Aorta (tissue), 5 donors: ENCODE measurements at regions not wholly inside any gene's neighbourhood (a gene's known extent, or its start where the extent isn't known, plus 50 kb on each side); places are given as distances from the start of the nearest gene placed in this dataset.

Experiments
- ATAC-seq: fragments of 200-7000 bp; cut with Tn5 transposase; one replicate; pipeline ENCODE4 v1.9.1; 2022; ENCODE audit warnings: moderate library complexity; ENCODE audit not compliant: low FRiP score
- DNase-seq, 2 donors: peaks; one replicate each; pipeline ENCODE4 v3.0.0-alpha.2; 2020
- H3K27ac ChIP-seq, 2 donors: one replicate each; pipeline ENCODE4 v1.5.1; 2013; ENCODE audit warnings: low read length in 2 of 2, mild to moderate bottlenecking in 2 of 2, moderate library complexity in 2 of 2, control low read depth in 1 of 2, inconsistent platforms in 1 of 2, low read depth in 1 of 2
- H3K27me3 ChIP-seq, 2 donors: one replicate each; pipeline ENCODE4 v1.6.1; 2013; ENCODE audit warnings: control low read depth in 1 of 2, low read length in 1 of 2, mild to moderate bottlenecking in 1 of 2, moderate library complexity in 1 of 2; ENCODE audit not compliant: insufficient read depth in 2 of 2, control insufficient read depth in 1 of 2
- H3K36me3 ChIP-seq, 2 donors: one replicate each; pipeline ENCODE4 v1.6.1; 2013; ENCODE audit warnings: control low read depth in 1 of 2, low read length in 1 of 2, mild to moderate bottlenecking in 1 of 2; ENCODE audit not compliant: insufficient read depth in 2 of 2, control insufficient read depth in 1 of 2
- H3K4me1 ChIP-seq, 2 donors: one replicate each; pipeline ENCODE4 v1.6.1; 2013; ENCODE audit warnings: low read length in 2 of 2, control low read depth in 1 of 2, mild to moderate bottlenecking in 1 of 2, moderate library complexity in 1 of 2; ENCODE audit not compliant: insufficient read depth in 2 of 2, control insufficient read depth in 1 of 2
- H3K4me3 ChIP-seq, 2 donors: one replicate each; pipeline ENCODE4 v1.5.1; 2013; ENCODE audit warnings: low read length in 2 of 2, control low read depth in 1 of 2, mild to moderate bottlenecking in 1 of 2
- H3K9me3 ChIP-seq: one replicate; pipeline ENCODE4 v1.6.1; 2013; ENCODE audit warnings: mild to moderate bottlenecking, low read length; ENCODE audit not compliant: control insufficient read depth
- WGBS, 2 donors: extraction: QIAGEN DNeasy Blood & Tissue Kit; methylation state at CpG; one replicate each; pipeline ENCODE4 v1.1.7; 2013; 5-methylcytosine and 5-hydroxymethylcytosine counted together
- intact Hi-C, 2 donors: fragments of 100-400 bp; cut with DNase I; formaldehyde crosslinking; loops; one replicate each; pipeline versions ENCODE4 v1.14.2 to v1.15.0; 2022
- donor health status: healthy with polysubstance abuse.
- donor health status: Bipolar disorder and iron deficiency.
- donor health status: DM: no; HTN: no; CAD: no.
- donor health status: DM: no; HTN: no; CAD: no.
- donor health status: DM: yes; HTN: yes; CAD: no.

DNA sequence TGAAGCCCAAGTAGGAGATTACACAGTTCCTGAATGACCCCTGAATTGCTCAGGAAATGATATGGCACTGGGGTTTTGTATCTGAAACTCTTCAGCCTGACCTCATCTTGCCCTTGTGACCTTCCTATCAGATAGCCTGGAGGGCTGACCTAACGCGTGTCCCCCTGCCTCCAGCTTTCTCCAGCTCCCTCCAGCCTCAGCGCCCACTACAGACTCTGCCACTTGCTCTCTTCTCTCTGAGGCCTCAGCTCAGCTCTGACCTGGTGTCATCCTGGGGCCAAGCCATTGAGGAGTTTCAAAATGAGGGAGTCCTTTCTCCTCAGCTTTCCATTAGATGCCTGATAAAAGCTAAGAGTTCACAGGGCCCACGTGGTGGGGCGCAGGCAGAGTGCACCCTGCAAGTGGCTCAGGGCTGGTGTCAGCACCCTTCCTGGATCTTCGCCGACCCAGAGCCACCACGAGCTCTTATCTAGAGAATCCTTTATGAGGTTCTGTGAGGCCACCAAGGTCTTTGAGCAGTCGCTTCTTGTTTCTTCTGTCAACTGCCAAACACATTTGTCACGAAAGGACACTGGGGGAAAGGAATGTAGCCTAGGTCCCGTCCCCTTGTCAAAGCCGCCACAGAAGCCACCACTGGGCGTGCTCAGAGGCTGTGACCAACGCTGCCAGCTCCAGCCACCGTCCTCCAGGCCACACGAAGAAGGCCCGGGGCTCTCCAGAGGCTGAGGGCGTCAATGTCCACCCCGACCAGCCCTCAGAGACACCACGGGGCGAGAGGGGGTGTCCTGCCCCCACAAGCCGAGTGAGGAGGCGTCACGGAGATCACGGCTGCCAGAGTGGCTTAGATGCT lies 131.3 kb upstream of the GPC1 start:
- Histone ChIP-seq H3K36me3 (no peaks in the 10 kb centered on the region), H3K4me1 (no peaks in the 10 kb centered on the region), H3K27ac (no peak overlapping the region), H3K9me3 (no peaks in the 10 kb centered on the region), H3K27me3 (no peaks in the 10 kb centered on the region), H3K4me3 (no peak overlapping the region)
- ATAC-seq (no peak), DNase-seq (peak in 1 of 2 donors; percentile 72)
- WGBS, 2 donors, result 93 to 94% methylated on average over 25 of the region's 25 CpGs
- intact Hi-C loops, result no loop called here

GRCh38 chr2:240304746-240305161 lies 130.7 kb upstream of the GPC1 start:
- DNase-seq (peak in 1 of 2 donors; percentile 63), ATAC-seq (no peak)
- H3K4me1 ChIP-seq, result no peaks in the 10 kb centered on the region
- no peaks in the 10 kb centered on the region for H3K36me3 ChIP-seq
- no peaks in the 10 kb centered on the region for H3K27me3 ChIP-seq
- intact Hi-C loops, result no loop called here
- H3K27ac ChIP-seq, result no peak overlapping the region
- 89 to 94% methylated on average over 12 of the region's 12 CpGs for WGBS, 2 donors
- no peak overlapping the region for H3K4me3 ChIP-seq
- no peaks in the 10 kb centered on the region for H3K9me3 ChIP-seq

GRCh38 chr2:240305369-240305962 lies 130.0 kb upstream of the GPC1 start:
- H3K36me3 ChIP-seq, result no peaks in the 10 kb centered on the region
- no peaks in the 10 kb centered on the region for H3K9me3 ChIP-seq
- H3K4me3 ChIP-seq, result no peak overlapping the region
- ATAC-seq (no peak), DNase-seq (peak in 1 of 2 donors; percentile 37)
- no peak overlapping the region for H3K27ac ChIP-seq
- intact Hi-C loops, result no loop called here
- 79 to 82% methylated on average over 20 of the region's 20 CpGs for WGBS, 2 donors
- no peaks in the 10 kb centered on the region for H3K27me3 ChIP-seq
- no peaks in the 10 kb centered on the region for H3K4me1 ChIP-seq

DNA sequence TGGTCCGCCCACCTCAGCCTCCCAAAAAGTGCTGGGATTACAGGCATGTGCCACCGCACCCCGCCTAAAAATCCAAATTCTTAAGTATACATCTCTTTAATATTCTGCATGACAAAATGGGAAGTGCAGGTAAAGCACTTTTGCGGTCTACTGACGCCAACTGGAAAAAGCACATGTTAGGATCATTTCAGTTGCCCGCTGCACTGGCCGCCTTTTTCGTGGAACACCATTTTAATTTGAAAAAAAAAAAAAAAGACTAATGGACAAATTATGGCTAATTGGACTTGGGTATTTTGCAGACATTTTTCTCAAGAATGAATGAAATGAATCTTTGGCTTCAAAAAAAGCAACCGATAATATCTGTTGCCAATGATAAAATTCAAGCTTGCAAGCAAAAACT lies 129.3 kb upstream of the GPC1 start:
- no peak overlapping the region for H3K4me3 ChIP-seq
- H3K36me3 ChIP-seq, result no peaks in the 10 kb centered on the region
- intact Hi-C loops, result no loop called here
- no peaks in the 10 kb centered on the region for H3K4me1 ChIP-seq
- DNase-seq (peak in 1 of 2 donors; percentile 3), ATAC-seq (no peak)
- no peaks in the 10 kb centered on the region for H3K27me3 ChIP-seq
- WGBS, 2 donors, result 96 to 97% methylated on average over 9 of the region's 9 CpGs
- H3K9me3 ChIP-seq, result no peaks in the 10 kb centered on the region
- no peak overlapping the region for H3K27ac ChIP-seq

- H3K27ac ChIP-seq, result no peak overlapping the region
- H3K4me3 ChIP-seq, result no peak overlapping the region
- no peaks in the 10 kb centered on the region for H3K36me3 ChIP-seq
- ATAC-seq (peak; percentile 31), DNase-seq (peak in 1 of 2 donors; percentile 57)
- intact Hi-C loops, result no loop called here
- H3K9me3 ChIP-seq, result no peaks in the 10 kb centered on the region
- 88 to 90% methylated on average over 17 of the region's 17 CpGs for WGBS, 2 donors
- H3K27me3 ChIP-seq, result no peaks in the 10 kb centered on the region
- H3K4me1 ChIP-seq, result no peaks in the 10 kb centered on the region
Measured at GRCh38 chr2:240308111-240308651, 127.3 kb upstream of the GPC1 start.

DNA sequence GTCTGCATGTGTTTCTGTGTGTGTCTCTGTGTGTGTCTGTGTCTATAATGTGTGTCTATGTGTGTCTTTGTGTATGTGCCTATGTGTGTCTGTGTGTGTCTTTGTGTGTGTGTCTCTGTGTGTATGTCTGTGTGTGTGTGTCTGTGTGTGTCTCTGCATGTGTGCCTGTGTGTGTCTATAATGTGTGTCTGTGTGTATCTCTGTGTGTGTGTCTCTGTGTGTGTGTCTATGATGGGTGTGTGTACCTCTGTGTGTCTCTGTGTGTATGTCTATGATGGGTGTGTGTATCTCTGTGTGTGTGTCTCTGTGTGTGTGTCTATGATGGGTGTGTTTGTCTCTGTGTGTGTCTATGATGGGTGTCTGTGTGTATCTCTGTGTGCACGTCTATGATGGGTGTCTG lies 126.2 kb upstream of the GPC1 start:
- Histone ChIP-seq H3K4me3 (no peak overlapping the region), H3K27ac (no peak overlapping the region), H3K27me3 (no peaks in the 10 kb centered on the region), H3K4me1 (no peaks in the 10 kb centered on the region), H3K36me3 (no peaks in the 10 kb centered on the region), H3K9me3 (no peaks in the 10 kb centered on the region)
- WGBS, 2 donors, result 75 to 92% methylated on average over 1 of the region's 1 CpG
- ATAC-seq (peak; percentile 16), DNase-seq (no peak)
- intact Hi-C loops, result no loop called here

DNA sequence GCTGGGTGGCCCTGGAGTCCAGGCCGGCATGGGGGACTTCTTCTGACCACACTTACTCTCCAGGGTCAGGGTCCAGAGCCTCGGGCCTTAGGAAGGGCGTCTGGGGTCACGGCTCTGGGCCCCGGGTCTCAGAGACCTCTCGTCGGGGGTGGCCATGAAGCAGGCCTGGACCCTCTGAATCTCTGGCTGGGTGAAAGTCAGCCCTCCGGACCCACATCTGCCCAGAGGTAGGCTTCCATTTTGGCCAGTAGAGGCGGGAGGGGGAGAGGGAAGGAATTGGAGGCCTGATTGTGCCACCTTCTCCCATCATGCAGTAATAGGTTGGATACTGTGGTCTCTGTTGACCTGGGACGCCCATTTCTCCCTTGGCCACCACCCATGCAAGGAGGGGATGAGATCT lies 125.3 kb upstream of the GPC1 start:
- no peak overlapping the region for H3K4me3 ChIP-seq
- no peak for ATAC-seq
- H3K36me3 ChIP-seq, result no peaks in the 10 kb centered on the region
- H3K27me3 ChIP-seq, result no peaks in the 10 kb centered on the region
- peak in 1 of 2 donors; percentile 36 for DNase-seq
- no peak overlapping the region for H3K27ac ChIP-seq
- no peaks in the 10 kb centered on the region for H3K9me3 ChIP-seq
- WGBS, 2 donors, result 95 to 99% methylated on average over 9 to 10 of the region's 10 CpGs
- no peaks in the 10 kb centered on the region for H3K4me1 ChIP-seq
- intact Hi-C loops, result no loop called here

- 96% methylated on average over 9 of the region's 9 CpGs for WGBS, 2 donors
- intact Hi-C loops, result no loop called here
- ATAC-seq (no peak), DNase-seq (peak in 1 of 2 donors; percentile 60)
- no peak overlapping the region for H3K4me3 ChIP-seq
- no peaks in the 10 kb centered on the region for H3K4me1 ChIP-seq
- H3K9me3 ChIP-seq, result no peaks in the 10 kb centered on the region
- H3K27ac ChIP-seq, result no peak overlapping the region
- H3K27me3 ChIP-seq, result no peaks in the 10 kb centered on the region
- H3K36me3 ChIP-seq, result no peaks in the 10 kb centered on the region
Measured at GRCh38 chr2:240310645-240311044, 124.8 kb upstream of the GPC1 start.

DNA sequence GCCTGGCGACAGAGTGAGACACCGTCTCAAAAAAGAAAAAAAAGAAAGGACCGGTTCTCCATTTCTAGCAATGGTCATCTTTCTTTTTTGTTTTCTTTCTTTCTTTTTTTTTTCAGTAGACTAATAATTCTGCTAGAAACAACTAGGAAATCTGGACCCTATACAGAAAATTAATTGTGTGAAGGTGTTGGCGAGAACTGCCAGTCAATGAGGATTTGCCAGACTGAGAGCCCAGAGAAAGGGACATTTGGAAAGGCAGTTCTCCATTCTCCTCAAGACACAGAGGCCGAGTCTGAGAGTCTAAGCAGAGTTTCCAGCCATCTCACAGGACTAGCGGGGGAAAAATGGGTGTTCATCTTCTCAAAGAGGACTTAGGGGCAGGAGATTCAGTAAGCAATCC lies 123.6 kb upstream of the GPC1 start:
- WGBS, 2 donors, result 81 to 89% methylated on average over 6 of the region's 6 CpGs
- no peaks in the 10 kb centered on the region for H3K27me3 ChIP-seq
- H3K27ac ChIP-seq, result no peak overlapping the region
- no peaks in the 10 kb centered on the region for H3K9me3 ChIP-seq
- intact Hi-C loops, result no loop called here
- ATAC-seq (no peak), DNase-seq (peak in 1 of 2 donors; percentile 9)
- no peaks in the 10 kb centered on the region for H3K4me1 ChIP-seq
- no peak overlapping the region for H3K4me3 ChIP-seq
- no peaks in the 10 kb centered on the region for H3K36me3 ChIP-seq
